ENCODE measurements at regions not wholly inside any gene's neighbourhood (a gene's known extent, or its start where the extent isn't known, plus 50 kb on each side); places are given as distances from the start of the nearest gene placed in this dataset.

- H3K9me3 ChIP-seq (ENCODE audit: control insufficient read depth, low read length), result no peaks in the 10 kb centered on the region
- H3K27ac ChIP-seq (ENCODE audit: insufficient read depth, low read length, poor library complexity, severe bottlenecking), result no peak overlapping the region
- no peaks in the 10 kb centered on the region for H3K36me3 ChIP-seq (ENCODE audit: control insufficient read depth, insufficient read depth, low read length)
- H3K4me1 ChIP-seq (ENCODE audit: control insufficient read depth, insufficient read depth, low read length, poor library complexity, severe bottlenecking), result no peaks in the 10 kb centered on the region
- no peak overlapping the region for H3K4me3 ChIP-seq (ENCODE audit: insufficient read depth, low read depth, low read length, poor library complexity, severe bottlenecking)
- H3K27me3 ChIP-seq (replicated peaks; ENCODE audit: control insufficient read depth, insufficient read depth, low read length, poor library complexity, severe bottlenecking), result no peaks in the 10 kb centered on the region
- DNase-seq, result no peak
Measured at GRCh38 chr14:87524011-87524410, 469.0 kb downstream of the GALC start.

DNA sequence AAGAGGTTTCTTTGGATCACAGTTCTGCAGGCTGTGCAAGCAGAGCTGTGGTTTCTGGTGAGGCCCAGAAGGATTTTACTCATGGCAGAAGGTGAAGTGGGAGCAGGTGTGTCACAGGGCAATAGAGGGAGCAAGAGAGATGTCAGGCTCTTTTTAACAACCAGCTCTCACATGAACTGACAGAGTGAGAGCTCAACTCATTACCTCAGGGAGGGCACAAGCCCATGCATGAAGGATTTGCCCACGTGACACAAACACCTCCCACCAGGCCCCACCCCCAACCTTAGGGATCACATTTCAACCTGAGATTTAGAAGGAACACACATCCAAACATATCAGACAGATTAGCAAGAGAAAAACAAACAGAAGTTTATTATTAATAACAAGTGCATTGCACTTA is 470.4 kb downstream of the GALC start:
- Histone ChIP-seq H3K27me3 (replicated peaks; ENCODE audit: control insufficient read depth, insufficient read depth, low read length, poor library complexity, severe bottlenecking) (no peaks in the 10 kb centered on the region), H3K4me3 (ENCODE audit: insufficient read depth, low read depth, low read length, poor library complexity, severe bottlenecking) (no peak overlapping the region), H3K36me3 (ENCODE audit: control insufficient read depth, insufficient read depth, low read length) (no peaks in the 10 kb centered on the region), H3K9me3 (ENCODE audit: control insufficient read depth, low read length) (no peaks in the 10 kb centered on the region), H3K27ac (ENCODE audit: insufficient read depth, low read length, poor library complexity, severe bottlenecking) (no peak overlapping the region), H3K4me1 (ENCODE audit: control insufficient read depth, insufficient read depth, low read length, poor library complexity, severe bottlenecking) (no peaks in the 10 kb centered on the region)
- DNase-seq, result no peak

- H3K4me3 ChIP-seq (ENCODE audit: insufficient read depth, low read depth, low read length, poor library complexity, severe bottlenecking), result no peak overlapping the region
- H3K27me3 ChIP-seq (replicated peaks; ENCODE audit: control insufficient read depth, insufficient read depth, low read length, poor library complexity, severe bottlenecking), result no peaks in the 10 kb centered on the region
- no peaks in the 10 kb centered on the region for H3K9me3 ChIP-seq (ENCODE audit: control insufficient read depth, low read length)
- H3K27ac ChIP-seq (ENCODE audit: insufficient read depth, low read length, poor library complexity, severe bottlenecking), result no peak overlapping the region
- no peaks in the 10 kb centered on the region for H3K4me1 ChIP-seq (ENCODE audit: control insufficient read depth, insufficient read depth, low read length, poor library complexity, severe bottlenecking)
- DNase-seq, result no peak
- no peaks in the 10 kb centered on the region for H3K36me3 ChIP-seq (ENCODE audit: control insufficient read depth, insufficient read depth, low read length)
Measured at GRCh38 chr14:87508333-87508732, 484.6 kb downstream of the GALC start.

GRCh38 chr14:87503711-87504110 is 489.3 kb downstream of the GALC start:
- H3K9me3 ChIP-seq (ENCODE audit: control insufficient read depth, low read length), result no peaks in the 10 kb centered on the region
- no peaks in the 10 kb centered on the region for H3K4me1 ChIP-seq (ENCODE audit: control insufficient read depth, insufficient read depth, low read length, poor library complexity, severe bottlenecking)
- H3K27me3 ChIP-seq (replicated peaks; ENCODE audit: control insufficient read depth, insufficient read depth, low read length, poor library complexity, severe bottlenecking), result no peaks in the 10 kb centered on the region
- no peaks in the 10 kb centered on the region for H3K36me3 ChIP-seq (ENCODE audit: control insufficient read depth, insufficient read depth, low read length)
- DNase-seq, result no peak
- no peak overlapping the region for H3K4me3 ChIP-seq (ENCODE audit: insufficient read depth, low read depth, low read length, poor library complexity, severe bottlenecking)
- no peak overlapping the region for H3K27ac ChIP-seq (ENCODE audit: insufficient read depth, low read length, poor library complexity, severe bottlenecking)

- Histone ChIP-seq H3K27ac (ENCODE audit: insufficient read depth, low read length, poor library complexity, severe bottlenecking) (no peak overlapping the region), H3K4me1 (ENCODE audit: control insufficient read depth, insufficient read depth, low read length, poor library complexity, severe bottlenecking) (no peaks in the 10 kb centered on the region), H3K36me3 (ENCODE audit: control insufficient read depth, insufficient read depth, low read length) (no peaks in the 10 kb centered on the region), H3K4me3 (ENCODE audit: insufficient read depth, low read depth, low read length, poor library complexity, severe bottlenecking) (no peak overlapping the region), H3K27me3 (replicated peaks; ENCODE audit: control insufficient read depth, insufficient read depth, low read length, poor library complexity, severe bottlenecking) (no peaks in the 10 kb centered on the region), H3K9me3 (ENCODE audit: control insufficient read depth, low read length) (no peaks in the 10 kb centered on the region)
- DNase-seq, result no peak
Measured at GRCh38 chr14:87497301-87497700, 495.7 kb downstream of the GALC start.

DNA sequence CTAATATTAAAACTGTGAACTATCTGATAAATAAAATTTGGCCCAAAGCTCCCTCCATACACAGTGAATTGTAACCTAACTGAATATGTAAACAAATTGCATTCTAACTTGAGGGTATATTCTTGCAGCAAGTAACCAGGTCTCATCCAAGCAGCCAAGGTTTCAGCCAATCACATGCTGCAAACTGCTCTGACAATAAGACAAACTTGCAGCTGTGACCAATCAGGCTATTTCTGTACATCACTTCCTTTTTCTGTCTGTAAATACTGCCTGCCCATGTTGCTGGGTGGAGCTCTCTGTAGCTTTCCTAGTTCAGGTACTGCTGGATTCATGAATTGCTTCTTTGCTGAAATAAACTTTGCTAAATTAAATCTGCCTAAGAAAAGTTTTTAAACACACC is 499.0 kb downstream of the GALC start:
- Histone ChIP-seq H3K4me3 (ENCODE audit: insufficient read depth, low read depth, low read length, poor library complexity, severe bottlenecking) (no peak overlapping the region), H3K4me1 (ENCODE audit: control insufficient read depth, insufficient read depth, low read length, poor library complexity, severe bottlenecking) (no peaks in the 10 kb centered on the region), H3K27me3 (replicated peaks; ENCODE audit: control insufficient read depth, insufficient read depth, low read length, poor library complexity, severe bottlenecking) (no peaks in the 10 kb centered on the region), H3K36me3 (ENCODE audit: control insufficient read depth, insufficient read depth, low read length) (no peaks in the 10 kb centered on the region), H3K9me3 (ENCODE audit: control insufficient read depth, low read length) (no peaks in the 10 kb centered on the region), H3K27ac (ENCODE audit: insufficient read depth, low read length, poor library complexity, severe bottlenecking) (no peak overlapping the region)
- DNase-seq, result no peak

DNA sequence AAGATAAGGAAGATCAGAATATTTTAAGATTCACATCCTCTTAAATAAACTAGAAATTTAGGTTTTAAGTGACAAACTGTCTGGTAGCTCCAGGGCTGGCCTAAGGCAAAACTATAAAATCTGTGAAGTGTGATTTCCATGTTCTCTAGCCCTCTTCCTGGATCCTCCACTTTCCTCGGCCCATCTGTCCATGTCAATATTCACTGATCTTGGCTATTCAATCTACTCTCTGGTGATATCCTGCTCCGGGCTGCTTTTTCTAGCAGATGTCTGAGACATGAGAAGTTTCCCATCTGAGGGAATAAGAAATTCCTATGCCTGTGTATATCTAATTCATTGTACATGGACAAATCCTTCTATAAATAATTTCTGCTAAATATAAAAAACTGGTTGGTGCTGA is 500.4 kb downstream of the GALC start:
- Histone ChIP-seq H3K4me3 (ENCODE audit: insufficient read depth, low read depth, low read length, poor library complexity, severe bottlenecking) (no peak overlapping the region), H3K9me3 (ENCODE audit: control insufficient read depth, low read length) (no peaks in the 10 kb centered on the region), H3K27ac (ENCODE audit: insufficient read depth, low read length, poor library complexity, severe bottlenecking) (no peak overlapping the region), H3K27me3 (replicated peaks; ENCODE audit: control insufficient read depth, insufficient read depth, low read length, poor library complexity, severe bottlenecking) (no peaks in the 10 kb centered on the region), H3K4me1 (ENCODE audit: control insufficient read depth, insufficient read depth, low read length, poor library complexity, severe bottlenecking) (no peaks in the 10 kb centered on the region), H3K36me3 (ENCODE audit: control insufficient read depth, insufficient read depth, low read length) (no peaks in the 10 kb centered on the region)
- DNase-seq, result no peak

DNA sequence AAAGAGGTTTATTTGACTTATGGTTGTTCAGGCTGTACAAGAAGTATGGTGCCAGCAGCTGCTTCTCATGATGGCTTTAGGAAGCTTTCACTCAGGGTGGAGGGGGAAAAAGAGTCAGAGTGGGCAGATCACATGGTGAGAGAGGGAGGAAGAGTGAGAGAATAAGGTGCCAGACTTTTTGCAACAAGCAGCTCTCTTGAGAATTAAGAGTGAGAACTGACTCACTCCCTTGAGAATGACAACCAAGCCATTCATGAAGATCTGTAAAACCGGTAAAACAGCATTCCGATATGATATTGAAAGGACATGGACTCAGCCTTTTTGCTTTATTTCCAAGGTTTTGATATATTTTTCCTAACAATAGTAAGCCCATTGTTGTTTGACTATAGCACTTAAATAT is 501.2 kb downstream of the GALC start:
- Histone ChIP-seq H3K9me3 (ENCODE audit: control insufficient read depth, low read length) (no peaks in the 10 kb centered on the region), H3K36me3 (ENCODE audit: control insufficient read depth, insufficient read depth, low read length) (no peaks in the 10 kb centered on the region), H3K4me1 (ENCODE audit: control insufficient read depth, insufficient read depth, low read length, poor library complexity, severe bottlenecking) (no peaks in the 10 kb centered on the region), H3K27ac (ENCODE audit: insufficient read depth, low read length, poor library complexity, severe bottlenecking) (no peak overlapping the region), H3K4me3 (ENCODE audit: insufficient read depth, low read depth, low read length, poor library complexity, severe bottlenecking) (no peak overlapping the region), H3K27me3 (replicated peaks; ENCODE audit: control insufficient read depth, insufficient read depth, low read length, poor library complexity, severe bottlenecking) (no peaks in the 10 kb centered on the region)
- no peak for DNase-seq

GRCh38 chr14:87489196-87489819 is 503.7 kb downstream of the GALC start:
- Histone ChIP-seq H3K9me3 (ENCODE audit: control insufficient read depth, low read length) (no peaks in the 10 kb centered on the region), H3K4me3 (ENCODE audit: insufficient read depth, low read depth, low read length, poor library complexity, severe bottlenecking) (no peak overlapping the region), H3K27me3 (replicated peaks; ENCODE audit: control insufficient read depth, insufficient read depth, low read length, poor library complexity, severe bottlenecking) (no peaks in the 10 kb centered on the region), H3K4me1 (ENCODE audit: control insufficient read depth, insufficient read depth, low read length, poor library complexity, severe bottlenecking) (no peaks in the 10 kb centered on the region), H3K36me3 (ENCODE audit: control insufficient read depth, insufficient read depth, low read length) (no peaks in the 10 kb centered on the region), H3K27ac (ENCODE audit: insufficient read depth, low read length, poor library complexity, severe bottlenecking) (no peak overlapping the region)
- no peak for DNase-seq

- Histone ChIP-seq H3K9me3 (ENCODE audit: control insufficient read depth, low read length) (no peaks in the 10 kb centered on the region), H3K36me3 (ENCODE audit: control insufficient read depth, insufficient read depth, low read length) (no peaks in the 10 kb centered on the region), H3K4me1 (ENCODE audit: control insufficient read depth, insufficient read depth, low read length, poor library complexity, severe bottlenecking) (no peaks in the 10 kb centered on the region), H3K4me3 (ENCODE audit: insufficient read depth, low read depth, low read length, poor library complexity, severe bottlenecking) (no peak overlapping the region), H3K27ac (ENCODE audit: insufficient read depth, low read length, poor library complexity, severe bottlenecking) (no peak overlapping the region), H3K27me3 (replicated peaks; ENCODE audit: control insufficient read depth, insufficient read depth, low read length, poor library complexity, severe bottlenecking) (no peaks in the 10 kb centered on the region)
- DNase-seq, result no peak
Measured at GRCh38 chr14:87483271-87484260, 509.4 kb downstream of the GALC start.
